22Rv1 (cell line): ENCODE measurements at regions not wholly inside any gene's neighbourhood (a gene's known extent, or its start where the extent isn't known, plus 50 kb on each side); places are given as distances from the start of the nearest gene placed in this dataset.

Source experiments
- ZFX ChIP-seq: fragments of 450-650 bp; IDR thresholded peaks from 2 replicates; pipeline ENCODE4 v1.6.1; 2017; ENCODE audit warnings: antibody characterized with exemption, borderline replicate concordance
- TF ChIP-seq, protein P1 (sequence below): fragments of 450-650 bp; IDR thresholded peaks from 2 replicates; pipeline ENCODE4 v1.5.1; 2017; ENCODE audit warnings: mild to moderate bottlenecking

DNA sequence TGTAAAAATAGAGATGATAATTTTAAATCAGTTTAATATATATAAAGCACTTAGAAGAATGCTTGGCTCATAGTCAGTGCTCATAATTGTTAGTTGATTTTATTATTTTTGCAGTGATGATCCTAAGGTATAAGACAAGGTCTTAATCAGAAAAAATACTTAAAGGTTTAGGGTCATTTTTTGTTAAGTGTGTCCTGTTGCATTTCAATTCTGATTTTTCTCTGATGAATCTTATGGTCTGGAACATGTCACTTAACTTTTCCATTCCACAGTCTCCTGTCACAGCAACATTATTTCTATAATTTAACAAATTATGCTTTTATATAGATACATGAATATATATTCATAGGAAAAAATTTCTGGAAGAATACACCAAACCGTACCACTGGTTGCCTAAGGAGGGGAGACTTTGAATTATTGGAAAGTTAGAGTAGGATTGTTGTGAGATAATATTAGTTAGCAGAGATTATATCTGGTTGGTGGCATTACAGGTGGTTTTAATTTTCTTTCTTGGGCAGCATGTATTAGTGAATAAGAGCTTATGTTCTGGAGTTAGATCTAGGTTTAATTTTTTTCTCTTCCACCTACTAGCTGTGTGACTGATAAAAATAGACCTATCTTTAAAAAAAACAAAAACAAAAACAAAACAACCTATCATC, 188.7 kb downstream of the TANC2 start:
- TF ChIP-seq, protein P1, sequence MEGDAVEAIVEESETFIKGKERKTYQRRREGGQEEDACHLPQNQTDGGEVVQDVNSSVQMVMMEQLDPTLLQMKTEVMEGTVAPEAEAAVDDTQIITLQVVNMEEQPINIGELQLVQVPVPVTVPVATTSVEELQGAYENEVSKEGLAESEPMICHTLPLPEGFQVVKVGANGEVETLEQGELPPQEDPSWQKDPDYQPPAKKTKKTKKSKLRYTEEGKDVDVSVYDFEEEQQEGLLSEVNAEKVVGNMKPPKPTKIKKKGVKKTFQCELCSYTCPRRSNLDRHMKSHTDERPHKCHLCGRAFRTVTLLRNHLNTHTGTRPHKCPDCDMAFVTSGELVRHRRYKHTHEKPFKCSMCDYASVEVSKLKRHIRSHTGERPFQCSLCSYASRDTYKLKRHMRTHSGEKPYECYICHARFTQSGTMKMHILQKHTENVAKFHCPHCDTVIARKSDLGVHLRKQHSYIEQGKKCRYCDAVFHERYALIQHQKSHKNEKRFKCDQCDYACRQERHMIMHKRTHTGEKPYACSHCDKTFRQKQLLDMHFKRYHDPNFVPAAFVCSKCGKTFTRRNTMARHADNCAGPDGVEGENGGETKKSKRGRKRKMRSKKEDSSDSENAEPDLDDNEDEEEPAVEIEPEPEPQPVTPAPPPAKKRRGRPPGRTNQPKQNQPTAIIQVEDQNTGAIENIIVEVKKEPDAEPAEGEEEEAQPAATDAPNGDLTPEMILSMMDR: no peak
- no peak for TF ChIP-seq ZFX
